SK-N-SH treated with all-trans-retinoic acid at 6 μM for 48 hours (cell line): ENCODE measurements at regions not wholly inside any gene's neighbourhood (a gene's known extent, or its start where the extent isn't known, plus 50 kb on each side); places are given as distances from the start of the nearest gene placed in this dataset.

Experiments
- ATAC-seq: fragments of 200-7000 bp; cut with Tn5 transposase; 3 replicates; pipeline ENCODE4 v1.9.1; 2020; ENCODE audit warnings: mild to moderate bottlenecking, moderate library complexity
- ARNTL ChIP-seq: fragments of 450-650 bp; formaldehyde crosslinking; IDR thresholded peaks from 2 replicates; pipeline ENCODE4 v1.5.0; 2020; ENCODE audit warnings: low read depth, mild to moderate bottlenecking, moderate library complexity, borderline replicate concordance
- BACH2 ChIP-seq: fragments of 250-450 bp; sonication (Bioruptor Pico); IDR thresholded peaks from 2 replicates; pipeline ENCODE4 v1.9.0; 2021; ENCODE audit warnings: mild to moderate bottlenecking, borderline replicate concordance
- CREB5 ChIP-seq: fragments of 250-450 bp; sonication (Bioruptor Pico); IDR thresholded peaks from 2 replicates; pipeline ENCODE4 v1.5.1; 2020; ENCODE audit warnings: low read depth, mild to moderate bottlenecking, moderate library complexity
- CSDC2 ChIP-seq: fragments of 250-450 bp; sonication (Bioruptor Pico); IDR thresholded peaks from 2 replicates; pipeline ENCODE4 v1.5.0; 2020; ENCODE audit warnings: mild to moderate bottlenecking, moderate library complexity
- CSRNP3 ChIP-seq: fragments of 250-450 bp; sonication (Bioruptor Pico); IDR thresholded peaks from 2 replicates; pipeline ENCODE4 v1.5.1; 2021; ENCODE audit warnings: mild to moderate bottlenecking, moderate library complexity
- ESRRG ChIP-seq: fragments of 250-450 bp; sonication (Bioruptor Pico); IDR thresholded peaks from 2 replicates; pipeline ENCODE4 v1.6.1; 2021; ENCODE audit warnings: mild to moderate bottlenecking
- GLIS3 ChIP-seq: fragments of 250-450 bp; sonication (Bioruptor Pico); IDR thresholded peaks from 2 replicates; pipeline ENCODE4 v1.5.0; 2020; ENCODE audit warnings: mild to moderate bottlenecking, moderate library complexity
- ISL1 ChIP-seq: fragments of 250-450 bp; sonication (Bioruptor Pico); IDR thresholded peaks from 2 replicates; pipeline ENCODE4 v2.1.2; 2022; ENCODE audit warnings: mild to moderate bottlenecking, moderate library complexity
- OSR1 ChIP-seq: fragments of 250-450 bp; sonication (Bioruptor Pico); IDR thresholded peaks from 2 replicates; pipeline ENCODE4 v1.8.0; 2022; ENCODE audit warnings: moderate library complexity, mild to moderate bottlenecking, inconsistent platforms
- PATZ1 ChIP-seq: fragments of 250-450 bp; sonication (Bioruptor Pico); IDR thresholded peaks from 2 replicates; pipeline ENCODE4 v1.8.0; 2020; ENCODE audit warnings: mild to moderate bottlenecking, moderate library complexity, borderline replicate concordance
- POU6F1 ChIP-seq: fragments of 250-450 bp; sonication (Bioruptor Pico); IDR thresholded peaks from 2 replicates; pipeline ENCODE4 v1.8.0; 2021; ENCODE audit warnings: low read depth, mild to moderate bottlenecking, moderate library complexity, borderline replicate concordance
- RARB ChIP-seq: fragments of 250-450 bp; sonication (Bioruptor Pico); IDR thresholded peaks from 2 replicates; pipeline ENCODE4 v1.8.0; 2021; ENCODE audit warnings: mild to moderate bottlenecking, moderate library complexity
- SNAI2 ChIP-seq: fragments of 250-450 bp; sonication (Bioruptor Pico); IDR thresholded peaks from 2 replicates; pipeline ENCODE4 v1.5.0; 2020; ENCODE audit warnings: mild to moderate bottlenecking, moderate library complexity
- TCF4 ChIP-seq: fragments of 250-450 bp; sonication (Bioruptor Pico); IDR thresholded peaks from 2 replicates; pipeline ENCODE4 v1.8.0; 2021; ENCODE audit warnings: mild to moderate bottlenecking, moderate library complexity, borderline replicate concordance
- TOX ChIP-seq: fragments of 250-450 bp; sonication (Bioruptor Pico); IDR thresholded peaks from 2 replicates; pipeline ENCODE4 v1.8.0; 2021; ENCODE audit warnings: mild to moderate bottlenecking, moderate library complexity, borderline replicate concordance
- TSHZ2 ChIP-seq: fragments of 250-450 bp; sonication (Bioruptor Pico); IDR thresholded peaks from 2 replicates; pipeline ENCODE4 v1.5.0; 2020; ENCODE audit warnings: mild to moderate bottlenecking, moderate library complexity
- ZC3H10 ChIP-seq: fragments of 250-450 bp; sonication (Bioruptor Pico); IDR thresholded peaks from 2 replicates; pipeline ENCODE4 v1.5.1; 2021; ENCODE audit warnings: mild to moderate bottlenecking, moderate library complexity
- ZFP3 ChIP-seq: fragments of 250-450 bp; sonication (Bioruptor Pico); IDR thresholded peaks from 2 replicates; pipeline ENCODE4 v1.5.0; 2020; ENCODE audit warnings: mild to moderate bottlenecking, moderate library complexity
- ZFP30 ChIP-seq: fragments of 450-650 bp; formaldehyde crosslinking; IDR thresholded peaks from 2 replicates; pipeline ENCODE4 v1.5.0; 2022; ENCODE audit warnings: mild to moderate bottlenecking, moderate library complexity
- ZNF565 ChIP-seq: fragments of 450-650 bp; formaldehyde crosslinking; conservative IDR thresholded peaks from 2 replicates; pipeline ENCODE4 v1.5.0; 2020; ENCODE audit warnings: low read depth, mild to moderate bottlenecking, moderate library complexity
- ZNF70 ChIP-seq: fragments of 450-650 bp; formaldehyde crosslinking; IDR thresholded peaks from 2 replicates; pipeline ENCODE4 v1.5.0; 2020; ENCODE audit warnings: mild to moderate bottlenecking, moderate library complexity
- ZNF8 ChIP-seq: fragments of 450-650 bp; formaldehyde crosslinking; IDR thresholded peaks from 2 replicates; pipeline ENCODE4 v1.5.0; 2020; ENCODE audit warnings: mild to moderate bottlenecking, moderate library complexity

- TF ChIP-seq POU6F1 (CRISPR knock-in tag) (no peak), TCF4 (CRISPR knock-in tag) (no peak), TOX (CRISPR knock-in tag) (no peak)
- TF ChIP-seq, all 23 proteins: peak for 0
Measured at GRCh38 chr3:8387571-8387970, 114.1 kb upstream of the LMCD1 start (continued).

GRCh38 chr3:8399686-8400085, 101.9 kb upstream of the LMCD1 start:
- no peak for TF ChIP-seq ZC3H10 (CRISPR knock-in tag)
- no peak for TF ChIP-seq TSHZ2 (CRISPR knock-in tag)
- no peak for TF ChIP-seq TOX (CRISPR knock-in tag)
- no peak for TF ChIP-seq BACH2 (CRISPR knock-in tag)
- TF ChIP-seq ZFP30: no peak
- TF ChIP-seq GLIS3: no peak
- TF ChIP-seq SNAI2 (CRISPR knock-in tag): no peak
- TF ChIP-seq ISL1: no peak
- TF ChIP-seq ESRRG (CRISPR knock-in tag): no peak
- no peak for TF ChIP-seq ZNF8 (CRISPR knock-in tag)
- TF ChIP-seq CSRNP3 (CRISPR knock-in tag): no peak
- TF ChIP-seq ARNTL: no peak
- TF ChIP-seq RARB (CRISPR knock-in tag): no peak
- no peak for TF ChIP-seq OSR1 (CRISPR knock-in tag)
- no peak for TF ChIP-seq CREB5 (CRISPR knock-in tag)
- ATAC-seq: no peak

GRCh38 chr3:8400911-8401310, 100.7 kb upstream of the LMCD1 start:
- TF ChIP-seq BACH2 (CRISPR knock-in tag) (no peak), POU6F1 (CRISPR knock-in tag) (no peak), ZFP3 (CRISPR knock-in tag) (no peak), TCF4 (CRISPR knock-in tag) (no peak), TOX (CRISPR knock-in tag) (no peak), CSRNP3 (CRISPR knock-in tag) (no peak), ZNF70 (CRISPR knock-in tag) (no peak), ZFP30 (no peak), ARNTL (no peak), ZC3H10 (CRISPR knock-in tag) (no peak), ESRRG (CRISPR knock-in tag) (no peak), CSDC2 (CRISPR knock-in tag) (no peak), ZNF565 (CRISPR knock-in tag) (no peak), ISL1 (no peak), ZNF8 (CRISPR knock-in tag) (no peak), GLIS3 (no peak), RARB (CRISPR knock-in tag) (no peak), PATZ1 (CRISPR knock-in tag) (no peak), OSR1 (CRISPR knock-in tag) (no peak), TSHZ2 (CRISPR knock-in tag) (no peak)
- no peak for ATAC-seq
